GM12878 (cell line): ENCODE measurements at regions not wholly inside any gene's neighbourhood (a gene's known extent, or its start where the extent isn't known, plus 50 kb on each side); places are given as distances from the start of the nearest gene placed in this dataset.

ENCODE experiments used
- ATAC-seq: fragments of 200-7000 bp; cut with Tn5 transposase; 3 replicates; pipeline ENCODE4 v1.9.1; 2020; ENCODE audit warnings: mild to moderate bottlenecking, moderate library complexity
- BruUV-seq: library from RNA; stranded (reverse); fragments of 400-500 nt; replicated peaks from 2 replicates; lab custom pipeline; 2021; lab: Mats Ljungman, UMichigan
- CTCF ChIA-PET: fragments of 300-600 bp; sonication (Branson Sonifier 250); formaldehyde crosslinking; extraction: SDS; loops from one replicate; lab custom pipeline; 2021; ENCODE audit warnings: inconsistent platforms; lab: Yijun Ruan, JAX
- POLR2A ChIA-PET: fragments of 350-600 bp; formaldehyde crosslinking; extraction: SDS; loops from one replicate; lab custom pipeline; 2021; ENCODE audit warnings: inconsistent platforms; lab: Charles Lee
- RAD21 ChIA-PET: fragments of 300-600 bp; sonication (Branson Sonifier 250); formaldehyde crosslinking; loops from one replicate; lab custom pipeline; 2023; ENCODE audit warnings: antibody characterized with exemption; ENCODE audit not compliant: unreplicated experiment; lab: Charles Lee
- SMC1A ChIA-PET: fragments of 300-600 bp; sonication (Branson Sonifier 250); formaldehyde crosslinking; loops from one replicate; lab custom pipeline; 2023; ENCODE audit not compliant: unreplicated experiment, uncharacterized antibody; lab: Charles Lee
- DNase-seq: peaks from one replicate; pipeline ENCODE4 v3.0.0-alpha.2; 2011; ENCODE audit warnings: low read depth, low spot score
- FAIRE-seq: peaks from 3 replicates; lab custom pipeline; 2011; peaks lifted over from hg19 to GRCh38; lab: Jason Lieb, UNC
- H2AFZ ChIP-seq: 2 replicates; pipeline ENCODE4 v1.6.0; 2011; ENCODE audit warnings: low read depth, low read length, control low read depth; ENCODE audit not compliant: control insufficient read depth
- H3K27ac ChIP-seq: 2 replicates; pipeline ENCODE4 v1.5.1; 2011; ENCODE audit warnings: control low read depth; ENCODE audit not compliant: control insufficient read depth, insufficient read depth
- H3K27me3 ChIP-seq, 2 experiments: replicated peaks in 1 of 2; 2 replicates each; pipeline versions ENCODE4 v1.6.0 to v1.6.1; 2011; ENCODE audit warnings: low read length in 1 of 2; ENCODE audit not compliant: control insufficient read depth in 2 of 2, insufficient read depth in 2 of 2
- H3K36me3 ChIP-seq, 2 experiments: 2 replicates each; pipeline ENCODE4 v1.5.1; 2011; ENCODE audit warnings: low read length in 1 of 2; ENCODE audit not compliant: control insufficient read depth in 2 of 2, insufficient read depth in 2 of 2
- H3K4me1 ChIP-seq: 2 replicates; pipeline ENCODE4 v1.6.1; 2011; ENCODE audit warnings: mild to moderate bottlenecking, low read length, moderate library complexity, mixed read lengths; ENCODE audit not compliant: control insufficient read depth, insufficient read depth
- H3K4me2 ChIP-seq: 2 replicates; pipeline ENCODE4 v1.6.0; 2011; ENCODE audit warnings: control low read depth; ENCODE audit not compliant: control insufficient read depth, insufficient read depth
- H3K4me3 ChIP-seq: fragments of 200-600 bp; sonication (generic); 2 replicates; pipeline ENCODE4 v1.5.1; 2016
- H3K79me2 ChIP-seq: 2 replicates; pipeline ENCODE4 v1.6.0; 2011; ENCODE audit warnings: low read length; ENCODE audit not compliant: control insufficient read depth, insufficient read depth
- H3K9ac ChIP-seq: 2 replicates; pipeline ENCODE4 v1.8.0; 2011; ENCODE audit warnings: low read length, control low read depth, mixed read lengths; ENCODE audit not compliant: control insufficient read depth, insufficient read depth
- H3K9me3 ChIP-seq: replicated peaks from 3 replicates; pipeline ENCODE4 v1.5.1; 2011; ENCODE audit warnings: mild to moderate bottlenecking, low read length; ENCODE audit not compliant: control insufficient read depth, insufficient read depth
- H4K20me1 ChIP-seq: 2 replicates; pipeline ENCODE4 v1.6.0; 2011; ENCODE audit not compliant: control insufficient read depth, insufficient read depth
- JUND ChIP-seq: IDR thresholded peaks from 2 replicates; pipeline ENCODE4 v1.6.1; 2012; ENCODE audit warnings: low read depth, mild to moderate bottlenecking, low read length, improper control_type of control experiment, moderate library complexity
- NR2C2 ChIP-seq: IDR thresholded peaks from 2 replicates; pipeline ENCODE4 v1.6.1; 2011; ENCODE audit warnings: borderline replicate concordance, low read depth; ENCODE audit not compliant: control insufficient read depth, insufficient read length
- POLR2A ChIP-seq: IDR thresholded peaks from 2 replicates; pipeline ENCODE4 v1.6.1; 2011; ENCODE audit warnings: low read depth, mild to moderate bottlenecking, low read length
- RCOR1 ChIP-seq: conservative IDR thresholded peaks from 2 replicates; pipeline ENCODE4 v1.6.1; 2012; ENCODE audit warnings: low read depth, low read length, improper control_type of control experiment
- WGBS: methylation state at CpG from one replicate; pipeline ENCODE4 v1.1.6; 2016; ENCODE audit warnings: low lambda C conversion rate; ENCODE audit not compliant: insufficient replicate concordance, insufficient coverage; ENCODE audit errors: missing lambda C conversion rate; 5-methylcytosine and 5-hydroxymethylcytosine counted together
- in situ Hi-C: fragments of 300-500 bp; cut with MboI; formaldehyde crosslinking; loops from 9 replicates; pipeline ENCODE4 v1.14.3; 2018; ENCODE audit warnings: mixed read lengths
- intact Hi-C: fragments of 100-400 bp; cut with micrococcal nuclease; formaldehyde crosslinking; loops from one replicate; pipeline ENCODE4 v1.14.2; 2022; ENCODE audit not compliant: unreplicated experiment
- TF ChIP-seq, protein P1 (sequence below): fragments of 450-650 bp; IDR thresholded peaks from 2 replicates; pipeline ENCODE4 v1.6.1; 2016; ENCODE audit warnings: mild to moderate bottlenecking, moderate library complexity, borderline replicate concordance
- TF ChIP-seq, protein P2 (sequence below): fragments of 450-650 bp; IDR thresholded peaks from 2 replicates; pipeline ENCODE4 v1.6.1; 2016; ENCODE audit warnings: mild to moderate bottlenecking
- TF ChIP-seq, protein P3 (sequence below): fragments of 450-650 bp; IDR thresholded peaks from 2 replicates; pipeline ENCODE4 v1.6.1; 2017; ENCODE audit warnings: mild to moderate bottlenecking, moderate library complexity

DNA sequence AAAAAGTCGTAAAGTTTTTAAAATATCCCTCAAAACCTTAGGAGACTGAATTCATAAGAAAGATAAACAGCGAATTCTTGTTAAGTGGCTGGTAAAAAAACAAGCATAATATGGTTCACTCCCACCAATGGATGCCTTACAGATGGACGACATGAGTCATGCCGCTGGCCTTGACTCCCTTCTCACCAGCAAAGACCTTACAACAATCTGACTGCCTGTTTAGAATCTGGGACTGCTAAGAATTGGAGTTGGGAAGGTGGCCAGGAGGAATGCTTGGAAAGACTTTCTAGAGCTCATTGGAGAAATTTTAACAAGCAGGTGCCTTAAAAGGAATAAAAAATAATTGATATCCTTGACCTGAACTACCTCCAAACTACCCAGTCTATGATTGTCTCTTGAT lies 206.9 kb upstream of the FMN2 start (continued):
- TF ChIP-seq, protein P1, sequence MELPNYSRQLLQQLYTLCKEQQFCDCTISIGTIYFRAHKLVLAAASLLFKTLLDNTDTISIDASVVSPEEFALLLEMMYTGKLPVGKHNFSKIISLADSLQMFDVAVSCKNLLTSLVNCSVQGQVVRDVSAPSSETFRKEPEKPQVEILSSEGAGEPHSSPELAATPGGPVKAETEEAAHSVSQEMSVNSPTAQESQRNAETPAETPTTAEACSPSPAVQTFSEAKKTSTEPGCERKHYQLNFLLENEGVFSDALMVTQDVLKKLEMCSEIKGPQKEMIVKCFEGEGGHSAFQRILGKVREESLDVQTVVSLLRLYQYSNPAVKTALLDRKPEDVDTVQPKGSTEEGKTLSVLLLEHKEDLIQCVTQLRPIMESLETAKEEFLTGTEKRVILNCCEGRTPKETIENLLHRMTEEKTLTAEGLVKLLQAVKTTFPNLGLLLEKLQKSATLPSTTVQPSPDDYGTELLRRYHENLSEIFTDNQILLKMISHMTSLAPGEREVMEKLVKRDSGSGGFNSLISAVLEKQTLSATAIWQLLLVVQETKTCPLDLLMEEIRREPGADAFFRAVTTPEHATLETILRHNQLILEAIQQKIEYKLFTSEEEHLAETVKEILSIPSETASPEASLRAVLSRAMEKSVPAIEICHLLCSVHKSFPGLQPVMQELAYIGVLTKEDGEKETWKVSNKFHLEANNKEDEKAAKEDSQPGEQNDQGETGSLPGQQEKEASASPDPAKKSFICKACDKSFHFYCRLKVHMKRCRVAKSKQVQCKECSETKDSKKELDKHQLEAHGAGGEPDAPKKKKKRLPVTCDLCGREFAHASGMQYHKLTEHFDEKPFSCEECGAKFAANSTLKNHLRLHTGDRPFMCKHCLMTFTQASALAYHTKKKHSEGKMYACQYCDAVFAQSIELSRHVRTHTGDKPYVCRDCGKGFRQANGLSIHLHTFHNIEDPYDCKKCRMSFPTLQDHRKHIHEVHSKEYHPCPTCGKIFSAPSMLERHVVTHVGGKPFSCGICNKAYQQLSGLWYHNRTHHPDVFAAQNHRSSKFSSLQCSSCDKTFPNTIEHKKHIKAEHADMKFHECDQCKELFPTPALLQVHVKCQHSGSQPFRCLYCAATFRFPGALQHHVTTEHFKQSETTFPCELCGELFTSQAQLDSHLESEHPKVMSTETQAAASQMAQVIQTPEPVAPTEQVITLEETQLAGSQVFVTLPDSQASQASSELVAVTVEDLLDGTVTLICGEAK: no peak
- TF ChIP-seq, all 136 proteins: peak for 0

DNA sequence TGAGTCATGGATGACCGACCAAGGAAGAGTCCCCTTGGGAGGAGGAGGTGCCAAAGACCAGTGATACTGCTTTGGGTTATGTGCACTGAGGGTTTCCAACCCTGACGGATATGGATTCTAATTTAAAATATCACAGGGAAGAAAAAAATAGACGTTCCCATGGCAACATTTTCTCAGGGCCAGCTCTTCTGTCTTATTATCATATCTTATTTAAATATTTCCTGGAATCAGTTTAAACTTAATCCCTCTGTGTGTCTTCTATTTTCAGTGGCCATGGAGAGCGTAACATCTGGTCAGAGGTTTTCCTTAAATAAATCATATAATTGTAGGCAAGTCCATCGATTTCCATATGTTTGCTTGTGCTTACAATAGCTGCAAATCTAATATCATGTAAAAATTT lies 205.4 kb upstream of the FMN2 start:
- WGBS: 19% methylated on average over 5 of the region's 5 CpGs
- H3K79me2 ChIP-seq: no peaks in the 10 kb centered on the region
- no peak overlapping the region for H3K4me3 ChIP-seq
- no peak overlapping the region for H3K27ac ChIP-seq
- no peaks in the 10 kb centered on the region for H3K9me3 ChIP-seq
- no peaks in the 10 kb centered on the region for H3K4me1 ChIP-seq
- no peak overlapping the region for H3K4me2 ChIP-seq
- no TSS peak for BruUV-seq
- ChIA-PET POLR2A (no interaction called here), SMC1A (interaction anchor here (1.2 kb wide), 1 partner anchor 59 kb away, joined by 3 read pairs; no protein-coding TSS in a partner anchor), CTCF (interaction anchor here (3.5 kb wide), 1 partner anchor 11 kb away, joined by 16 read pairs; no protein-coding TSS in a partner anchor), RAD21 (no interaction called here)
- no peak for TF ChIP-seq NR2C2
- no peak for TF ChIP-seq JUND
- TF ChIP-seq, protein P2, sequence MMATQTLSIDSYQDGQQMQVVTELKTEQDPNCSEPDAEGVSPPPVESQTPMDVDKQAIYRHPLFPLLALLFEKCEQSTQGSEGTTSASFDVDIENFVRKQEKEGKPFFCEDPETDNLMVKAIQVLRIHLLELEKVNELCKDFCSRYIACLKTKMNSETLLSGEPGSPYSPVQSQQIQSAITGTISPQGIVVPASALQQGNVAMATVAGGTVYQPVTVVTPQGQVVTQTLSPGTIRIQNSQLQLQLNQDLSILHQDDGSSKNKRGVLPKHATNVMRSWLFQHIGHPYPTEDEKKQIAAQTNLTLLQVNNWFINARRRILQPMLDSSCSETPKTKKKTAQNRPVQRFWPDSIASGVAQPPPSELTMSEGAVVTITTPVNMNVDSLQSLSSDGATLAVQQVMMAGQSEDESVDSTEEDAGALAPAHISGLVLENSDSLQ: no peak
- no peak for TF ChIP-seq POLR2A
- TF ChIP-seq RCOR1: no peak
- TF ChIP-seq, protein P3, sequence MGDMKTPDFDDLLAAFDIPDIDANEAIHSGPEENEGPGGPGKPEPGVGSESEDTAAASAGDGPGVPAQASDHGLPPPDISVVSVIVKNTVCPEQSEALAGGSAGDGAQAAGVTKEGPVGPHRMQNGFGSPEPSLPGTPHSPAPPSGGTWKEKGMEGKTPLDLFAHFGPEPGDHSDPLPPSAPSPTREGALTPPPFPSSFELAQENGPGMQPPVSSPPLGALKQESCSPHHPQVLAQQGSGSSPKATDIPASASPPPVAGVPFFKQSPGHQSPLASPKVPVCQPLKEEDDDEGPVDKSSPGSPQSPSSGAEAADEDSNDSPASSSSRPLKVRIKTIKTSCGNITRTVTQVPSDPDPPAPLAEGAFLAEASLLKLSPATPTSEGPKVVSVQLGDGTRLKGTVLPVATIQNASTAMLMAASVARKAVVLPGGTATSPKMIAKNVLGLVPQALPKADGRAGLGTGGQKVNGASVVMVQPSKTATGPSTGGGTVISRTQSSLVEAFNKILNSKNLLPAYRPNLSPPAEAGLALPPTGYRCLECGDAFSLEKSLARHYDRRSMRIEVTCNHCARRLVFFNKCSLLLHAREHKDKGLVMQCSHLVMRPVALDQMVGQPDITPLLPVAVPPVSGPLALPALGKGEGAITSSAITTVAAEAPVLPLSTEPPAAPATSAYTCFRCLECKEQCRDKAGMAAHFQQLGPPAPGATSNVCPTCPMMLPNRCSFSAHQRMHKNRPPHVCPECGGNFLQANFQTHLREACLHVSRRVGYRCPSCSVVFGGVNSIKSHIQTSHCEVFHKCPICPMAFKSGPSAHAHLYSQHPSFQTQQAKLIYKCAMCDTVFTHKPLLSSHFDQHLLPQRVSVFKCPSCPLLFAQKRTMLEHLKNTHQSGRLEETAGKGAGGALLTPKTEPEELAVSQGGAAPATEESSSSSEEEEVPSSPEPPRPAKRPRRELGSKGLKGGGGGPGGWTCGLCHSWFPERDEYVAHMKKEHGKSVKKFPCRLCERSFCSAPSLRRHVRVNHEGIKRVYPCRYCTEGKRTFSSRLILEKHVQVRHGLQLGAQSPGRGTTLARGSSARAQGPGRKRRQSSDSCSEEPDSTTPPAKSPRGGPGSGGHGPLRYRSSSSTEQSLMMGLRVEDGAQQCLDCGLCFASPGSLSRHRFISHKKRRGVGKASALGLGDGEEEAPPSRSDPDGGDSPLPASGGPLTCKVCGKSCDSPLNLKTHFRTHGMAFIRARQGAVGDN: no peak
- H3K9ac ChIP-seq: no peak overlapping the region
- ATAC-seq: no peak
- no peaks in the 10 kb centered on the region for H4K20me1 ChIP-seq
- DNase-seq: no peak
- intact Hi-C loops (no loop called here), in situ Hi-C loops (no loop called here)
- FAIRE-seq: no peak
- H3K36me3 ChIP-seq: no peaks in the 10 kb centered on the region
- no peaks in the 10 kb centered on the region for H3K27me3 ChIP-seq
- H2AFZ ChIP-seq: no peak overlapping the region
